HEK293 (cell line): ENCODE measurements at regions not wholly inside any gene's neighbourhood (a gene's known extent, or its start where the extent isn't known, plus 50 kb on each side); places are given as distances from the start of the nearest gene placed in this dataset.

Source experiments
- CTCF ChIA-PET: fragments of 350-600 bp; formaldehyde crosslinking; extraction: SDS; loops from one replicate; lab custom pipeline; 2021; ENCODE audit warnings: antibody characterized with exemption; lab: Yijun Ruan, JAX
- POLR2A ChIA-PET: fragments of 300-600 bp; formaldehyde crosslinking; extraction: SDS; loops from one replicate; lab custom pipeline; 2020; ENCODE audit warnings: antibody characterized with exemption, inconsistent platforms; lab: Yijun Ruan, JAX
- H3K27ac ChIP-seq: fragments of 200-500 bp; sonication (Bioruptor generic); 2 replicates; pipeline ENCODE4 v1.5.1; 2014; ENCODE audit warnings: low read depth, low read length, control low read depth, inconsistent platforms; ENCODE audit errors: extremely low read depth
- H3K36me3 ChIP-seq, 2 experiments: fragments of 200-500 bp in 1 of 2; sonication (Bioruptor generic) in 1 of 2; 1 replicate in 1 of 2; 2 replicates in 1 of 2; pipeline ENCODE4 v1.5.1; 2014 to 2017; ENCODE audit warnings: inconsistent platforms in 2 of 2, low read length in 2 of 2; ENCODE audit not compliant: control insufficient read depth in 2 of 2, insufficient read depth in 1 of 2
- H3K4me1 ChIP-seq: fragments of 200-500 bp; sonication (Bioruptor generic); 2 replicates; pipeline ENCODE4 v1.5.1; 2014; ENCODE audit warnings: mild to moderate bottlenecking, low read length, inconsistent platforms; ENCODE audit not compliant: control insufficient read depth, insufficient read depth
- H3K4me3 ChIP-seq: 2 replicates; pipeline ENCODE4 v1.5.1; 2011; ENCODE audit warnings: low read depth, mild to moderate bottlenecking, control low read depth, low read length, moderate library complexity
- H3K9me3 ChIP-seq: fragments of 200-500 bp; sonication (Bioruptor generic); 2 replicates; pipeline ENCODE4 v1.5.1; 2014; ENCODE audit warnings: low read depth, low read length, inconsistent platforms; ENCODE audit not compliant: control insufficient read depth, insufficient read depth
- GFI1B ChIP-seq: fragments of 450-650 bp; formaldehyde crosslinking; IDR thresholded peaks from 2 replicates; pipeline ENCODE4 v1.5.1; 2016; ENCODE audit warnings: missing biosample characterization, missing genetic modification characterization
- GLI2 ChIP-seq: fragments of 450-650 bp; formaldehyde crosslinking; IDR thresholded peaks from 2 replicates; pipeline ENCODE4; 2017; ENCODE audit warnings: missing biosample characterization, missing genetic modification characterization, low read depth, borderline replicate concordance
- GLIS2 ChIP-seq: fragments of 450-650 bp; formaldehyde crosslinking; IDR thresholded peaks from 2 replicates; pipeline ENCODE4 v1.5.1; 2016; ENCODE audit warnings: missing biosample characterization, missing genetic modification characterization
- HOXA7 ChIP-seq: sonication (generic); formaldehyde crosslinking; IDR thresholded peaks from 2 replicates; pipeline ENCODE4 v1.8.1; 2022; ENCODE audit warnings: missing genetic modification reagents, borderline replicate concordance
- HOXC10 ChIP-seq: sonication (generic); formaldehyde crosslinking; IDR thresholded peaks from 2 replicates; pipeline ENCODE4 v1.8.1; 2023; ENCODE audit warnings: mild to moderate bottlenecking, missing genetic modification reagents
- IKZF3 ChIP-seq: fragments of 450-650 bp; IDR thresholded peaks from 2 replicates; pipeline ENCODE4 v1.5.0; 2018; ENCODE audit warnings: missing biosample characterization, mild to moderate bottlenecking, missing genetic modification characterization, moderate library complexity
- MEIS1 ChIP-seq: sonication (generic); formaldehyde crosslinking; IDR thresholded peaks from 2 replicates; pipeline ENCODE4 v1.8.1; 2022; ENCODE audit warnings: missing genetic modification reagents, mild to moderate bottlenecking, borderline replicate concordance
- MYNN ChIP-seq: fragments of 450-650 bp; formaldehyde crosslinking; IDR thresholded peaks from 2 replicates; pipeline ENCODE4 v1.5.1; 2016; ENCODE audit warnings: missing biosample characterization, missing genetic modification characterization, borderline replicate concordance
- RBAK ChIP-seq: fragments of 450-650 bp; formaldehyde crosslinking; IDR thresholded peaks from 2 replicates; pipeline ENCODE4 v1.5.1; 2016; ENCODE audit warnings: missing biosample characterization, missing genetic modification characterization
- REPIN1 ChIP-seq: fragments of 450-650 bp; formaldehyde crosslinking; IDR thresholded peaks from 2 replicates; pipeline ENCODE4 v1.5.1; 2017; ENCODE audit warnings: missing biosample characterization, missing genetic modification characterization, low read depth
- SP2 ChIP-seq: fragments of 450-650 bp; formaldehyde crosslinking; IDR thresholded peaks from 2 replicates; pipeline ENCODE4 v1.5.1; 2016; ENCODE audit warnings: missing biosample characterization, missing genetic modification characterization
- SP3 ChIP-seq: fragments of 450-650 bp; formaldehyde crosslinking; IDR thresholded peaks from 2 replicates; pipeline ENCODE4 v1.5.1; 2016; ENCODE audit warnings: missing biosample characterization, missing genetic modification characterization
- SP7 ChIP-seq: fragments of 450-650 bp; formaldehyde crosslinking; IDR thresholded peaks from 2 replicates; pipeline ENCODE4 v1.5.1; 2016; ENCODE audit warnings: missing biosample characterization, missing genetic modification characterization
- ZBTB20 ChIP-seq: fragments of 450-650 bp; formaldehyde crosslinking; IDR thresholded peaks from 2 replicates; pipeline ENCODE4 v1.5.1; 2016; ENCODE audit warnings: missing biosample characterization, missing genetic modification characterization
- ZBTB8A ChIP-seq: fragments of 450-650 bp; formaldehyde crosslinking; IDR thresholded peaks from 2 replicates; pipeline ENCODE4 v1.5.1; 2016; ENCODE audit warnings: missing biosample characterization, missing genetic modification characterization
- ZEB2 ChIP-seq: fragments of 450-650 bp; formaldehyde crosslinking; IDR thresholded peaks from 2 replicates; pipeline ENCODE4 v1.5.1; 2016; ENCODE audit warnings: missing biosample characterization, missing genetic modification characterization
- ZNF121 ChIP-seq: fragments of 450-650 bp; formaldehyde crosslinking; IDR thresholded peaks from 2 replicates; pipeline ENCODE4 v1.5.1; 2016; ENCODE audit warnings: missing biosample characterization, missing genetic modification characterization
- ZNF221 ChIP-seq: fragments of 450-650 bp; formaldehyde crosslinking; IDR thresholded peaks from 2 replicates; pipeline ENCODE4 v1.5.1; 2017; ENCODE audit warnings: missing biosample characterization, missing genetic modification characterization, borderline replicate concordance
- ZNF223 ChIP-seq: fragments of 450-650 bp; formaldehyde crosslinking; IDR thresholded peaks from 2 replicates; pipeline ENCODE4 v1.5.1; 2016; ENCODE audit warnings: missing biosample characterization, missing genetic modification characterization
- ZNF292 ChIP-seq: fragments of 450-650 bp; formaldehyde crosslinking; IDR thresholded peaks from 2 replicates; pipeline ENCODE4 v1.5.1; 2016; ENCODE audit warnings: low read depth, missing biosample characterization, missing genetic modification characterization, borderline replicate concordance
- ZNF302 ChIP-seq: fragments of 450-650 bp; formaldehyde crosslinking; IDR thresholded peaks from 2 replicates; pipeline ENCODE4 v1.5.1; 2016; ENCODE audit warnings: missing biosample characterization, missing genetic modification characterization, low read depth
- ZNF335 ChIP-seq: fragments of 450-650 bp; formaldehyde crosslinking; conservative IDR thresholded peaks from 2 replicates; pipeline ENCODE4 v1.5.1; 2016; ENCODE audit warnings: missing biosample characterization, missing genetic modification characterization
- ZNF391 ChIP-seq: fragments of 450-650 bp; formaldehyde crosslinking; IDR thresholded peaks from 2 replicates; pipeline ENCODE4 v1.5.1; 2016; ENCODE audit warnings: low read depth, missing biosample characterization, missing genetic modification characterization, borderline replicate concordance
- ZNF513 ChIP-seq: fragments of 450-650 bp; IDR thresholded peaks from 2 replicates; pipeline ENCODE4 v1.5.1; 2018; ENCODE audit warnings: missing biosample characterization, missing genetic modification characterization
- ZNF529 ChIP-seq: fragments of 450-650 bp; formaldehyde crosslinking; IDR thresholded peaks from 2 replicates; pipeline ENCODE4 v1.5.1; 2017; ENCODE audit warnings: missing genetic modification characterization, missing biosample characterization; ENCODE audit not compliant: insufficient replicate concordance
- ZNF571 ChIP-seq: fragments of 450-650 bp; formaldehyde crosslinking; IDR thresholded peaks from 2 replicates; pipeline ENCODE4 v1.5.0; 2017; ENCODE audit warnings: missing biosample characterization, missing genetic modification characterization
- ZNF585B ChIP-seq: fragments of 450-650 bp; formaldehyde crosslinking; IDR thresholded peaks from 2 replicates; pipeline ENCODE4 v1.5.1; 2016; ENCODE audit warnings: missing biosample characterization, missing genetic modification characterization
- ZNF600 ChIP-seq: fragments of 450-650 bp; formaldehyde crosslinking; IDR thresholded peaks from 2 replicates; pipeline ENCODE4 v1.5.1; 2016; ENCODE audit warnings: missing biosample characterization, missing genetic modification characterization
- ZNF654 ChIP-seq: fragments of 450-650 bp; formaldehyde crosslinking; IDR thresholded peaks from 2 replicates; pipeline ENCODE4 v1.5.1; 2016; ENCODE audit warnings: low read depth, missing biosample characterization, missing genetic modification characterization
- ZNF791 ChIP-seq: fragments of 450-650 bp; formaldehyde crosslinking; IDR thresholded peaks from 2 replicates; pipeline ENCODE4 v1.5.1; 2016; ENCODE audit warnings: missing biosample characterization, missing genetic modification characterization
- TF ChIP-seq, protein P1 (sequence below): fragments of 450-650 bp; formaldehyde crosslinking; IDR thresholded peaks from 2 replicates; pipeline ENCODE4 v1.5.1; 2016; ENCODE audit warnings: missing biosample characterization, missing genetic modification characterization
- TF ChIP-seq, protein P2 (sequence below): fragments of 450-650 bp; formaldehyde crosslinking; conservative IDR thresholded peaks from 2 replicates; pipeline ENCODE4 v1.5.1; 2016; ENCODE audit warnings: low read depth, missing biosample characterization, missing genetic modification characterization

GRCh38 chr14:65986041-65986440, 500.1 kb upstream of the CCDC196 start:
- POLR2A ChIA-PET: no interaction called here
- no peak for TF ChIP-seq MYNN (tag by site-specific recombination)
- TF ChIP-seq ZNF571: no peak
- TF ChIP-seq RBAK (tag by site-specific recombination): no peak
- no peak for TF ChIP-seq ZNF654 (tag by site-specific recombination)
- no peak for TF ChIP-seq ZNF221 (tag by site-specific recombination)
- TF ChIP-seq ZNF529: no peak
- no peak for TF ChIP-seq IKZF3 (tag by site-specific recombination)
- no peak for TF ChIP-seq SP2 (tag by site-specific recombination)
- no peak for TF ChIP-seq SP7 (tag by site-specific recombination)
- TF ChIP-seq ZNF791 (tag by site-specific recombination): no peak
- no peak for TF ChIP-seq ZEB2 (tag by site-specific recombination)
- TF ChIP-seq ZNF391 (tag by site-specific recombination): no peak
- no peak for TF ChIP-seq ZNF223
- TF ChIP-seq ZNF292 (tag by site-specific recombination): no peak
- no peak for TF ChIP-seq SP3 (tag by site-specific recombination)
- no peak for TF ChIP-seq ZNF335 (tag by site-specific recombination)
- no peak for TF ChIP-seq MEIS1 (CRISPR knock-in tag)

DNA sequence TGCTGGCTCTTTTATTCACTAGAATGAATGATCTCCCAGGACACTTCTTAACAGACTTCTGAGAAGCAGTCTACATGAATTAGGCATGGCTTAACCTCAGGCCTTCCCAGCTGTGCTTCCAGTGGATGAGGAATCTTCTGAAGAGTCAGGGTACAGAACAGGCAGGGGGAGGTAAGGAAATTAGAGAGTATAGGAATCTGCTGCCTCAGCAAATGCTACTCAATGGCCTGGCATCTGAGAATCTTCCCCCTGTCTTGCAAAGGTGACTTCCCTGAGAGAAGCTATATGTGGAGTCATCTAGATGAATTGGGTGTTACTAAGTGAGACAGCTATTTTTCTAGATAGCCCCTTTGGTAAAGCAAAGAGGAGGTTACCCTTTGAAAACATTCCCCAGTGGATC, 496.2 kb upstream of the CCDC196 start:
- ChIA-PET CTCF (no interaction called here), POLR2A (no interaction called here)
- Histone ChIP-seq H3K9me3 (no peaks in the 10 kb centered on the region), H3K36me3 (no peaks in the 10 kb centered on the region), H3K4me3 (no peak overlapping the region), H3K27ac (no peak overlapping the region), H3K4me1 (no peaks in the 10 kb centered on the region)
- TF ChIP-seq GLI2 (tag by site-specific recombination): no peak
- TF ChIP-seq REPIN1 (tag by site-specific recombination): no peak
- no peak for TF ChIP-seq ZNF600 (tag by site-specific recombination)
- TF ChIP-seq ZNF223: no peak
- TF ChIP-seq ZNF513 (tag by site-specific recombination): no peak
- no peak for TF ChIP-seq ZNF654 (tag by site-specific recombination)
- no peak for TF ChIP-seq ZNF221 (tag by site-specific recombination)
- TF ChIP-seq ZNF292 (tag by site-specific recombination): no peak
- TF ChIP-seq ZBTB8A (tag by site-specific recombination): no peak
- no peak for TF ChIP-seq ZNF121 (tag by site-specific recombination)
- no peak for TF ChIP-seq GFI1B (tag by site-specific recombination)
- no peak for TF ChIP-seq ZNF585B (tag by site-specific recombination)
- TF ChIP-seq ZNF302 (tag by site-specific recombination): no peak
- TF ChIP-seq, protein P1, sequence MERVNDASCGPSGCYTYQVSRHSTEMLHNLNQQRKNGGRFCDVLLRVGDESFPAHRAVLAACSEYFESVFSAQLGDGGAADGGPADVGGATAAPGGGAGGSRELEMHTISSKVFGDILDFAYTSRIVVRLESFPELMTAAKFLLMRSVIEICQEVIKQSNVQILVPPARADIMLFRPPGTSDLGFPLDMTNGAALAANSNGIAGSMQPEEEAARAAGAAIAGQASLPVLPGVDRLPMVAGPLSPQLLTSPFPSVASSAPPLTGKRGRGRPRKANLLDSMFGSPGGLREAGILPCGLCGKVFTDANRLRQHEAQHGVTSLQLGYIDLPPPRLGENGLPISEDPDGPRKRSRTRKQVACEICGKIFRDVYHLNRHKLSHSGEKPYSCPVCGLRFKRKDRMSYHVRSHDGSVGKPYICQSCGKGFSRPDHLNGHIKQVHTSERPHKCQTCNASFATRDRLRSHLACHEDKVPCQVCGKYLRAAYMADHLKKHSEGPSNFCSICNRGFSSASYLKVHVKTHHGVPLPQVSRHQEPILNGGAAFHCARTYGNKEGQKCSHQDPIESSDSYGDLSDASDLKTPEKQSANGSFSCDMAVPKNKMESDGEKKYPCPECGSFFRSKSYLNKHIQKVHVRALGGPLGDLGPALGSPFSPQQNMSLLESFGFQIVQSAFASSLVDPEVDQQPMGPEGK (tag by site-specific recombination): no peak
- TF ChIP-seq, protein P2, sequence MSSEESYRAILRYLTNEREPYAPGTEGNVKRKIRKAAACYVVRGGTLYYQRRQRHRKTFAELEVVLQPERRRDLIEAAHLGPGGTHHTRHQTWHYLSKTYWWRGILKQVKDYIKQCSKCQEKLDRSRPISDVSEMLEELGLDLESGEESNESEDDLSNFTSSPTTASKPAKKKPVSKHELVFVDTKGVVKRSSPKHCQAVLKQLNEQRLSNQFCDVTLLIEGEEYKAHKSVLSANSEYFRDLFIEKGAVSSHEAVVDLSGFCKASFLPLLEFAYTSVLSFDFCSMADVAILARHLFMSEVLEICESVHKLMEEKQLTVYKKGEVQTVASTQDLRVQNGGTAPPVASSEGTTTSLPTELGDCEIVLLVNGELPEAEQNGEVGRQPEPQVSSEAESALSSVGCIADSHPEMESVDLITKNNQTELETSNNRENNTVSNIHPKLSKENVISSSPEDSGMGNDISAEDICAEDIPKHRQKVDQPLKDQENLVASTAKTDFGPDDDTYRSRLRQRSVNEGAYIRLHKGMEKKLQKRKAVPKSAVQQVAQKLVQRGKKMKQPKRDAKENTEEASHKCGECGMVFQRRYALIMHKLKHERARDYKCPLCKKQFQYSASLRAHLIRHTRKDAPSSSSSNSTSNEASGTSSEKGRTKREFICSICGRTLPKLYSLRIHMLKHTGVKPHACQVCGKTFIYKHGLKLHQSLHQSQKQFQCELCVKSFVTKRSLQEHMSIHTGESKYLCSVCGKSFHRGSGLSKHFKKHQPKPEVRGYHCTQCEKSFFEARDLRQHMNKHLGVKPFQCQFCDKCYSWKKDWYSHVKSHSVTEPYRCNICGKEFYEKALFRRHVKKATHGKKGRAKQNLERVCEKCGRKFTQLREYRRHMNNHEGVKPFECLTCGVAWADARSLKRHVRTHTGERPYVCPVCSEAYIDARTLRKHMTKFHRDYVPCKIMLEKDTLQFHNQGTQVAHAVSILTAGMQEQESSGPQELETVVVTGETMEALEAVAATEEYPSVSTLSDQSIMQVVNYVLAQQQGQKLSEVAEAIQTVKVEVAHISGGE: no peak
- TF ChIP-seq HOXA7 (CRISPR knock-in tag): no peak
- TF ChIP-seq ZBTB20: no peak
- no peak for TF ChIP-seq GLIS2 (tag by site-specific recombination)
- no peak for TF ChIP-seq HOXC10

More at GRCh38 chr14:65986041-65986440, 500.1 kb upstream of the CCDC196 start:
- CTCF ChIA-PET: no interaction called here
- Histone ChIP-seq H3K27ac (no peak overlapping the region), H3K4me1 (0 out of 2 replicates have a peak, but pooled peaks cover 4% of the 10 kb centered on the region), H3K9me3 (no peaks in the 10 kb centered on the region), H3K36me3 (no peaks in the 10 kb centered on the region), H3K4me3 (no peak overlapping the region)
